Progenitor cell of endocrine pancreas (in vitro differentiated cells): ENCODE measurements at regions not wholly inside any gene's neighbourhood (a gene's known extent, or its start where the extent isn't known, plus 50 kb on each side); places are given as distances from the start of the nearest gene placed in this dataset.

Experiments used
- DNase-seq: peaks from one replicate; pipeline ENCODE4 v3.0.0; 2021; ENCODE audit warnings: low spot score; ENCODE audit not compliant: unreplicated experiment
- H3K27ac Mint-ChIP-seq: 2 replicates; pipeline ENCODE4 v1.8.0; 2021; ENCODE audit warnings: mild to moderate bottlenecking, moderate library complexity, mixed read lengths
- H3K27me3 Mint-ChIP-seq: 2 replicates; pipeline ENCODE4 v1.8.0; 2021; ENCODE audit warnings: mixed read lengths
- H3K36me3 Mint-ChIP-seq: 2 replicates; pipeline ENCODE4 v1.8.0; 2022; ENCODE audit warnings: mixed read lengths; ENCODE audit not compliant: insufficient read depth
- H3K4me1 Mint-ChIP-seq: 2 replicates; pipeline ENCODE4 v1.8.0; 2021; ENCODE audit warnings: low read depth, mixed read lengths
- H3K4me3 Mint-ChIP-seq: 2 replicates; pipeline ENCODE4 v1.8.0; 2021; ENCODE audit warnings: low read depth, mild to moderate bottlenecking, moderate library complexity, mixed read lengths
- H3K9me3 Mint-ChIP-seq: 2 replicates; pipeline ENCODE4 v1.8.0; 2021; ENCODE audit warnings: low read depth, mixed read lengths
- CTCF ChIP-seq: fragments of 200-600 bp; sonication (generic); IDR thresholded peaks from one replicate; pipeline ENCODE4 v1.5.0; 2021; ENCODE audit warnings: antibody characterized with exemption, mild to moderate bottlenecking; ENCODE audit not compliant: unreplicated experiment

GRCh38 chr3:76645724-76646123, 394.2 kb upstream of the ROBO2 start:
- Mint-ChIP-seq H3K27me3 (peaks cover 8% of the 10 kb centered on the region), H3K27ac (no peak overlapping the region), H3K9me3 (no peaks in the 10 kb centered on the region), H3K36me3 (no peaks in the 10 kb centered on the region), H3K4me3 (no peak overlapping the region), H3K4me1 (peaks cover 7% of the 10 kb centered on the region)
- TF ChIP-seq CTCF, result no peak
- no peak for DNase-seq

DNA sequence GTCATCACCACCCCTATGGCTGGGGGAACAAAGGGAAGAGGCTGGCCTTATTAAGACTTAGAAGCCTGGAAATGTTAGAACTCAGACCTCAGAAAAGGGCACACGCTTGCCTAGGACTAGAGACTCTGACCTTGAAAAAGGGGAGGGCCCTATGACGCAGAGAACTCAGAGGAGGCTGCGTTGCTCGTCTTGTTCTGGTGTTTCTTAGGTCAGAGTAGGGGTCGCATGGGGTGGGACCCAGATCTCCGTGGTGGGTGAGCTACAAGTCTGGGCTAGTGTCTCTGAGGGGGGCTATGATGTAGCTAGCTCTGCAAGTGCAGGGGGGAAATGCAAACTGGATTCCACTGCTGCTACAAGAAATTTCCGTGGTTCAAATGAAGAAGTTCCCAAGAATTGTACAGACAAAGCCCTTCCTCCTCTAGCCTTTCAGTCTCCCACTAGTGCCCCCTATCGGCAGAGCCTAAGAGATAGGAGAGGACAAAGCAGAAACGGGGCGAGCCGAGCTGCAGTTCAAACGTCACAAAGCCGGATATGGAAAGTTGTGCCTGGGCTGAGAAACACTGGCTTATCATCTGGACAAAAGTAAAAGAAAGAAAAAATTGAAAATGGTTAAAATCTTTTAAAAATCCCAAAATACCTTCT, 392.9 kb upstream of the ROBO2 start:
- Mint-ChIP-seq H3K27ac (no peak overlapping the region), H3K36me3 (no peaks in the 10 kb centered on the region), H3K4me3 (no peak overlapping the region), H3K4me1 (peaks cover 7% of the 10 kb centered on the region), H3K9me3 (no peaks in the 10 kb centered on the region), H3K27me3 (peaks cover 8% of the 10 kb centered on the region)
- no peak for DNase-seq
- no peak for TF ChIP-seq CTCF

GRCh38 chr3:76651784-76652183, 388.1 kb upstream of the ROBO2 start:
- no peak overlapping the region for H3K4me3 Mint-ChIP-seq
- TF ChIP-seq CTCF, result no peak
- H3K27me3 Mint-ChIP-seq, result no peaks in the 10 kb centered on the region
- no peak overlapping the region for H3K27ac Mint-ChIP-seq
- no peaks in the 10 kb centered on the region for H3K4me1 Mint-ChIP-seq
- no peak for DNase-seq
- H3K36me3 Mint-ChIP-seq, result no peaks in the 10 kb centered on the region
- no peaks in the 10 kb centered on the region for H3K9me3 Mint-ChIP-seq

GRCh38 chr3:76652524-76652923, 387.4 kb upstream of the ROBO2 start:
- no peak overlapping the region for H3K27ac Mint-ChIP-seq
- DNase-seq, result no peak
- H3K4me3 Mint-ChIP-seq, result no peak overlapping the region
- no peak for TF ChIP-seq CTCF
- H3K27me3 Mint-ChIP-seq, result no peaks in the 10 kb centered on the region
- no peaks in the 10 kb centered on the region for H3K9me3 Mint-ChIP-seq
- H3K4me1 Mint-ChIP-seq, result no peaks in the 10 kb centered on the region
- no peaks in the 10 kb centered on the region for H3K36me3 Mint-ChIP-seq

- Mint-ChIP-seq H3K4me3 (no peak overlapping the region), H3K4me1 (no peaks in the 10 kb centered on the region), H3K36me3 (no peaks in the 10 kb centered on the region), H3K27ac (no peak overlapping the region), H3K9me3 (no peaks in the 10 kb centered on the region), H3K27me3 (no peaks in the 10 kb centered on the region)
- DNase-seq, result no peak
- TF ChIP-seq CTCF, result no peak
Measured at GRCh38 chr3:76653640-76654251, 386.2 kb upstream of the ROBO2 start.
